Mucosa of descending colon (tissue), 3 donors: ENCODE measurements at regions not wholly inside any gene's neighbourhood (a gene's known extent, or its start where the extent isn't known, plus 50 kb on each side); places are given as distances from the start of the nearest gene placed in this dataset.

Experiments used
- ATAC-seq: fragments of 200-7000 bp; cut with Tn5 transposase; one replicate; pipeline ENCODE4 v1.9.1; 2020; ENCODE audit warnings: mild to moderate bottlenecking, moderate library complexity
- DNase-seq, 3 donors: peaks; one replicate each; pipeline ENCODE4 v3.0.0-alpha.2; 2020
- H3K36me3 ChIP-seq: fragments of 200-600 bp; one replicate; pipeline ENCODE4 v1.8.0; 2021; ENCODE audit warnings: low read depth, mild to moderate bottlenecking
- H3K4me1 ChIP-seq: fragments of 200-600 bp; one replicate; pipeline ENCODE4 v1.8.0; 2021; ENCODE audit warnings: low read depth, mild to moderate bottlenecking
- H3K4me3 ChIP-seq: fragments of 200-600 bp; one replicate; pipeline ENCODE4 v1.8.0; 2021; ENCODE audit warnings: mild to moderate bottlenecking
- H3K9me3 ChIP-seq: fragments of 200-600 bp; one replicate; pipeline ENCODE4 v1.8.0; 2021; ENCODE audit warnings: mild to moderate bottlenecking
- intact Hi-C, 2 donors: fragments of 100-400 bp; cut with DNase I in 1 of 2; cut with micrococcal nuclease in 1 of 2; formaldehyde crosslinking; loops; one replicate each; pipeline versions ENCODE4 v1.11.0 to v1.11.1; 2022; cut with DNase I, micrococcal nuclease
- TF ChIP-seq, protein P1 (sequence below): fragments of 200-600 bp; IDR thresholded peaks from one replicate; pipeline ENCODE4 v1.8.0; 2022; ENCODE audit warnings: antibody characterized with exemption, mild to moderate bottlenecking
- donor health status: DM: no; HTN: no; CAD: no; lungs with moderate emphysema.
- donor health status: DM: no; HTN: no; CAD: no.
- donor health status: DM: no; HTN: yes; CAD: no.

DNA sequence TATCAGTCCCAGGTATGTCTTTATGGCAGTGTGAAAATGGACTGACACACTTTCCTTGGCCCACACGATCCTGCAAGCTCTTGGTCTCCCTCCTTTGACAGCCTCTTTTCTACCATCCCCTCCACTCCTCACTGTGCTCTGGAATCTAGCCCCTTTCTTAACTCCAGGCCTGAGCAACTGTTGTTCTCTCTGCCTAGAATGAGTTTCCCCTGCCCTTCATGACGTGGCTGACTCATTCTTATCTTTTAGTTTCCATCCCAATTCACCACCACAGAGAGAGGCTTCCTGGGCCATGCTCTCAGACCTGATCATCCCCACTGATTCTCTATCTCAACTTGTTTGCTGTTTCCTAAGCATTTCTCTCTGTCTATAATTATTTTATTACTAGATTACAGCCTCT is 157.4 kb upstream of the HMGA2 start:
- intact Hi-C loops, result no loop called here
- H3K36me3 ChIP-seq, result no peaks in the 10 kb centered on the region
- H3K9me3 ChIP-seq, result no peaks in the 10 kb centered on the region
- DNase-seq (no peak), ATAC-seq (no peak)
- H3K4me3 ChIP-seq, result no peak overlapping the region
- no peaks in the 10 kb centered on the region for H3K4me1 ChIP-seq
- TF ChIP-seq, protein P1, sequence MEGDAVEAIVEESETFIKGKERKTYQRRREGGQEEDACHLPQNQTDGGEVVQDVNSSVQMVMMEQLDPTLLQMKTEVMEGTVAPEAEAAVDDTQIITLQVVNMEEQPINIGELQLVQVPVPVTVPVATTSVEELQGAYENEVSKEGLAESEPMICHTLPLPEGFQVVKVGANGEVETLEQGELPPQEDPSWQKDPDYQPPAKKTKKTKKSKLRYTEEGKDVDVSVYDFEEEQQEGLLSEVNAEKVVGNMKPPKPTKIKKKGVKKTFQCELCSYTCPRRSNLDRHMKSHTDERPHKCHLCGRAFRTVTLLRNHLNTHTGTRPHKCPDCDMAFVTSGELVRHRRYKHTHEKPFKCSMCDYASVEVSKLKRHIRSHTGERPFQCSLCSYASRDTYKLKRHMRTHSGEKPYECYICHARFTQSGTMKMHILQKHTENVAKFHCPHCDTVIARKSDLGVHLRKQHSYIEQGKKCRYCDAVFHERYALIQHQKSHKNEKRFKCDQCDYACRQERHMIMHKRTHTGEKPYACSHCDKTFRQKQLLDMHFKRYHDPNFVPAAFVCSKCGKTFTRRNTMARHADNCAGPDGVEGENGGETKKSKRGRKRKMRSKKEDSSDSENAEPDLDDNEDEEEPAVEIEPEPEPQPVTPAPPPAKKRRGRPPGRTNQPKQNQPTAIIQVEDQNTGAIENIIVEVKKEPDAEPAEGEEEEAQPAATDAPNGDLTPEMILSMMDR, result no peak

DNA sequence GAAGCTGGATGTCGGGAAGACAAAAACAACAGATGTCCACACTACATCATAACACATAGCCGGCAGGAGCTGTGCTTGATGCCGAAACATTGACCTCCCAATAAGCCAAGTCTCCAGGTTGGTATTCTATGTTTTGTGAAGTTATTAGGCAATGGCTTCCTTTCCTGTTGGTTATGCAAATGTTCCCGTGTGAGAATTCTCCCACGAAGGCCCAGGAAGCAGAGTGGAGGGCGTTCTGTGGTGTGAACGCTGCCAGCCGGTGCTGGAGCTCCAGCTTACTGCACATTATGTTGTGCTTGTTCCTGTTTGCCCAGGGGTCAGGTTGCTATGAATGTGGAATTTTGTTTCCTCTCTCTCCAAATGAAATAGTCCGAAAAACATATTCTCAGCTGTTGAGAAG is 156.4 kb upstream of the HMGA2 start:
- DNase-seq, result no peak
- H3K9me3 ChIP-seq, result no peaks in the 10 kb centered on the region
- H3K4me3 ChIP-seq, result no peak overlapping the region
- H3K4me1 ChIP-seq, result no peaks in the 10 kb centered on the region
- TF ChIP-seq, protein P1, result no peak
- intact Hi-C loops, result no loop called here
- H3K36me3 ChIP-seq, result no peaks in the 10 kb centered on the region
- ATAC-seq, result no peak

DNA sequence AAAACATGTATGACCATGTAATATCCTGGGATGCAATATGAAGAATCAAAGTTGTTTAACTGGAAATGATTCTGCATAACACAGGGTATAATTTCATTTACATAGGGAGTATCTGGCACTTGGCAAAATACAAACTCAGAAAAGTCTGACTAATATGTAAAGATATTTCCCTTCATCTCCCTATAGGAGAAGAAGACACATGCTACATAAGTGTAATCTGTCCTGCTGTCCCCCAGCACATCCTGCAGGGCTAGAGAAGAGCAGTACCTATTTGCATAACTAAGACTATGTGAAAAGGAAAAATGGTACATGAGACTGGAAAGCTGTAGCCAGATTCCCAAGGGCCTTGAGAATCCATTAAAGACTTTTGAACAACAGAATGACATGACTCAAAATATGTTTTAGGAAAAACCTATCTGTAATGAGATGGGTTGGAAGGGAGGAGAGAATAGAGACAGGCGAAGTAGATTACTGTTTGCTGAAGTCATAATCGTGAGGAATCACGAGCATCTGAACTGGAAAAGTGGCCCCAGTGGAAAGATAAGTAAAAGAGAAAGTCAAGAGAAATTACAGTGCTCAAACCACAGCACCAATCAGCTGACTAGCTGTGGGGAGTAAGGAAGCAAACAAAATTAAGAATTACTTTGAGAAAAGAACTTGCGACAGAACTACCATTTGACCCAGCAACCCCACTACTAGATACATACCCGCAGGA is 155.1 kb upstream of the HMGA2 start:
- ATAC-seq (no peak), DNase-seq (no peak)
- no peaks in the 10 kb centered on the region for H3K9me3 ChIP-seq
- TF ChIP-seq, protein P1, result no peak
- H3K4me1 ChIP-seq, result peaks cover 2% of the 10 kb centered on the region
- no peaks in the 10 kb centered on the region for H3K36me3 ChIP-seq
- intact Hi-C loops, result no loop called here
- no peak overlapping the region for H3K4me3 ChIP-seq

DNA sequence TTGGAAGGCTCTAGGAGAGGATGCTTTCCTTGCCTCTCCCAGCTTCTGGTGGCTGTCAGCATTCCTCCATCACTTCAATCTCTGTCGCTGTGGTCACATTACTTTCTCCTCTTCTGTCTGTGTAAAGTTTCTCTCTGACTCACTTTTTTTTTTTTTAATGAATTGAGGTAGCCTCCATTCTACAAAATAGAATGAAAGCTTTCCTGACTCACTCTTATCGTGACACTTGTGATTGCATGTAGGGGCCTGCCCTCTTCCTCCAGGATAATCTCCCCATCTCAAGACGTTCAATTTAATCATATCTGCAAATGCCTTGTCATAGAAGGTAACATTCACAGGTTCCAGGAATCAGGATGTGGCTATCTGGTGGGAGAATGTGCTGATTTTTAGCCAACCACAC is 153.5 kb upstream of the HMGA2 start:
- TF ChIP-seq, protein P1, result no peak

DNA sequence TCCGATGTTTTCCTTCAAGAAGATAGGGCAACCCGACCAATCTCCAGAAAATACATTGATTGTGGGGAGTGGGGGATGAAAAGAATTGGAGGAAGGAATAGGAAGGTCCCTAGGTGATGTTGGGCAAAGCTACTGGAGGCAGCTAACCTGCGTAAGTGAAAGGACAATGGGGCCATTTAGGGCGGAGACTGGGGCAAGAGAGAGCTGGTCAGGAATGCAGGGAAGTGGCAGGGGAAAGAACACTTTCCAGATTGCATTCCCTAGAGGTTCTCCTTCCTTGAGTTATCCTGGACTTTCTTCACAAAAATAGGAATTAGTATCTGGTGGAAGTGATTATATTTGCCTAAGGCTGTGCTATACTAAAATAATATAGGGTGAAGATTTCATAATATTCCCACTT is 151.8 kb upstream of the HMGA2 start:
- no peak for DNase-seq
- intact Hi-C loops, result no loop called here
- Histone ChIP-seq H3K9me3 (no peaks in the 10 kb centered on the region), H3K4me3 (no peak overlapping the region), H3K36me3 (no peaks in the 10 kb centered on the region), H3K4me1 (peaks cover 2% of the 10 kb centered on the region)
- ATAC-seq, result no peak
- TF ChIP-seq, protein P1, result no peak

More for the DNA sequence above, 153.5 kb upstream of the HMGA2 start:
- H3K4me3 ChIP-seq, result no peak overlapping the region
- no peak for ATAC-seq
- no peak for DNase-seq
- intact Hi-C loops, result no loop called here
- H3K36me3 ChIP-seq, result no peaks in the 10 kb centered on the region
- H3K9me3 ChIP-seq, result no peaks in the 10 kb centered on the region
- H3K4me1 ChIP-seq, result peaks cover 2% of the 10 kb centered on the region
